ENCODE measurements at regions not wholly inside any gene's neighbourhood (a gene's known extent, or its start where the extent isn't known, plus 50 kb on each side); places are given as distances from the start of the nearest gene placed in this dataset.

DNA sequence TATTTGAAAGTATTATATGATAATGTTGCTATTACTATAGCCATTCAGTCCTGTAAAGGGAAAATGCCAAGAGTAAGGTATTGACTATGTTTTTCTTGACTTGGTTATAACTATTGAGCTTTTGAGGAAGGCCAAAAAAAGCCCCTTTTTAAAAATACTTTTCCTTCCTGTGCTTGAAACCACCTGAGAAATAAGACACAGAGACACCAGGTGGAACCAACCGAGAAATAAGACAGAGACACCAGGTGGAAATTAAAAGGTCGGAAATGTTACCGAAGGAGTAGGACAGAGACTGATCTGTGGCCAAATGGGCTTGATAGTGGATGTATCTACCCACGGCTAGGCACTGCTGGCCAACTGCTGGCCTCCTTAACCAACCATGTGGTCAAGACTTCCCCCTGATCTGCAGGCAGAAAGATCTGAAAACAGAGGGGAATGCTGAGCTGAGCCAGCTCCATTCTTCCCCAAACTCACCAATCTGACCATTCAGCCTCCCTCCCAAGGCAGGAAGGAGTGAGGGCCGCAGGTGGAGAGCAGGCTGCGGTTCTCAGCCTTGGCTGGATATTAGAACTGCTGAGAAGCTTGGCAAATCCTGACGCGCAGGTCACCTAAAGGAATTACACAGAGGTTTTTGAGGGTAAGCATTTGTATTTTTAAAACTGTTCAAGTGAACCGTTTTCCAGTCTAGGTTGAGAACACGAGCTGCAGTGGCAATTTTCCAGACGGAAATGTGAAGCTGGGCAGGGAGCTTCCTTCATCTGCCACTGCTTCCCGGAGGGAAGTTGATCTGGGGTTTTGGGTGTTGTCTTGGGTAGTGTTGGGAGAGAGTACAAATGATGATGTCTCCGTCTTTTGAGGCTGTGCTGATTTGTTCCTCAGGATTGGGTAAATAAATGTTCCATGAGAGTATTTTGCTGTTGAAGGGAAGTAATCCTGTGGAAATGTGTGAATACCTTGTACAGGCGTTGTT is 121.7 kb upstream of the EXOC2 start:
- in situ Hi-C loops (cut with MboI): no loop called here
- intact Hi-C loops (cut with micrococcal nuclease; ENCODE audit: unreplicated experiment): no loop called here
- 42% methylated on average over 14 of the region's 14 CpGs for WGBS (ENCODE audit: insufficient coverage, insufficient replicate concordance, low lambda C conversion rate, missing lambda C conversion rate)
- H3K4me3 ChIP-seq: no peak overlapping the region
- H3K4me1 ChIP-seq (ENCODE audit: control insufficient read depth, insufficient read depth, low read length): no peaks in the 10 kb centered on the region
- no peak overlapping the region for H3K27ac ChIP-seq (ENCODE audit: control insufficient read depth, insufficient read depth)
- RAD21 ChIA-PET (ENCODE audit: unreplicated experiment): interaction anchor here (1.3 to 1.4 kb wide), 2 partner anchors 16 to 222 kb away, joined by 3 to 5 read pairs; no protein-coding TSS in a partner anchor
- no peak overlapping the region for H3K9ac ChIP-seq (ENCODE audit: control insufficient read depth, insufficient read depth, low read length)
- SMC1A ChIA-PET (ENCODE audit: uncharacterized antibody, unreplicated experiment): no interaction called here
- ATAC-seq (no peak), FAIRE-seq (no peak), DNase-seq (ENCODE audit: low read depth, low spot score) (no peak)
- H3K36me3 ChIP-seq (ENCODE audit: control insufficient read depth in 2 of 2, insufficient read depth in 2 of 2, low read length in 1 of 2): no peaks in the 10 kb centered on the region
- no peaks in the 10 kb centered on the region for H3K79me2 ChIP-seq (ENCODE audit: control insufficient read depth, insufficient read depth, low read length)
- H3K4me2 ChIP-seq (ENCODE audit: control insufficient read depth, insufficient read depth): no peak overlapping the region
- no TSS peak for BruUV-seq (replicated peaks)
- no peak overlapping the region for H2AFZ ChIP-seq (ENCODE audit: control insufficient read depth, low read depth, low read length)
- H3K27me3 ChIP-seq (replicated peaks in 1 of 2; ENCODE audit: control insufficient read depth in 2 of 2, insufficient read depth in 2 of 2, low read length in 1 of 2): no peaks in the 10 kb centered on the region
- POLR2A ChIA-PET: no interaction called here
- H3K9me3 ChIP-seq (replicated peaks; ENCODE audit: control insufficient read depth, insufficient read depth, low read length): no peaks in the 10 kb centered on the region
- no peaks in the 10 kb centered on the region for H4K20me1 ChIP-seq (ENCODE audit: control insufficient read depth, insufficient read depth)
- CTCF ChIA-PET: interaction anchor here (0.6 to 1.7 kb wide), 2 partner anchors 453 to 622 kb away, joined by 3 to 4 read pairs; no protein-coding TSS in a partner anchor
- TF ChIP-seq POU2F2 (IDR thresholded peaks at IDR 0.05; ENCODE audit: borderline replicate concordance, low read depth, low read length) (no peak), TAF1 (IDR thresholded peaks at IDR 0.05; ENCODE audit: borderline replicate concordance, low read depth, low read length) (no peak), RAD51 (IDR thresholded peaks at IDR 0.05) (no peak), RBBP5 (conservative IDR thresholded peaks at IDR 0.05) (no peak), SMC3 (IDR thresholded peaks at IDR 0.05; ENCODE audit: borderline replicate concordance, low read length) (no peak), SREBF1 (IDR thresholded peaks at IDR 0.05; ENCODE audit: low read length) (no peak), ZZZ3 (IDR thresholded peaks at IDR 0.05; ENCODE audit: control insufficient read depth, insufficient read length, low read depth) (no peak), CEBPB (IDR thresholded peaks at IDR 0.05; ENCODE audit: borderline replicate concordance in 1 of 2, low read depth in 2 of 2, low read length in 2 of 2) (no peak), SUZ12 (IDR thresholded peaks at IDR 0.05; ENCODE audit: unreplicated experiment) (no peak), EED (IDR thresholded peaks at IDR 0.05; ENCODE audit: low read depth) (no peak), CREB1 (IDR thresholded peaks at IDR 0.05; ENCODE audit: low read depth) (no peak), MTA2 (IDR thresholded peaks at IDR 0.05; ENCODE audit: low read depth) (no peak), SP1 (IDR thresholded peaks at IDR 0.05; ENCODE audit: low read depth, low read length) (no peak), NR2F1 (conservative IDR thresholded peaks at IDR 0.05) (no peak), YBX1 (IDR thresholded peaks at IDR 0.05) (no peak)
- TF ChIP-seq, protein P1, sequence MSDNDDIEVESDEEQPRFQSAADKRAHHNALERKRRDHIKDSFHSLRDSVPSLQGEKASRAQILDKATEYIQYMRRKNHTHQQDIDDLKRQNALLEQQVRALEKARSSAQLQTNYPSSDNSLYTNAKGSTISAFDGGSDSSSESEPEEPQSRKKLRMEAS (IDR thresholded peaks at IDR 0.05; ENCODE audit: low read depth, low read length): no peak
- TF ChIP-seq, protein P2, sequence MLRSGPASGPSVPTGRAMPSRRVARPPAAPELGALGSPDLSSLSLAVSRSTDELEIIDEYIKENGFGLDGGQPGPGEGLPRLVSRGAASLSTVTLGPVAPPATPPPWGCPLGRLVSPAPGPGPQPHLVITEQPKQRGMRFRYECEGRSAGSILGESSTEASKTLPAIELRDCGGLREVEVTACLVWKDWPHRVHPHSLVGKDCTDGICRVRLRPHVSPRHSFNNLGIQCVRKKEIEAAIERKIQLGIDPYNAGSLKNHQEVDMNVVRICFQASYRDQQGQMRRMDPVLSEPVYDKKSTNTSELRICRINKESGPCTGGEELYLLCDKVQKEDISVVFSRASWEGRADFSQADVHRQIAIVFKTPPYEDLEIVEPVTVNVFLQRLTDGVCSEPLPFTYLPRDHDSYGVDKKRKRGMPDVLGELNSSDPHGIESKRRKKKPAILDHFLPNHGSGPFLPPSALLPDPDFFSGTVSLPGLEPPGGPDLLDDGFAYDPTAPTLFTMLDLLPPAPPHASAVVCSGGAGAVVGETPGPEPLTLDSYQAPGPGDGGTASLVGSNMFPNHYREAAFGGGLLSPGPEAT (IDR thresholded peaks at IDR 0.05; ENCODE audit: low read depth): no peak
- TF ChIP-seq, protein P3, sequence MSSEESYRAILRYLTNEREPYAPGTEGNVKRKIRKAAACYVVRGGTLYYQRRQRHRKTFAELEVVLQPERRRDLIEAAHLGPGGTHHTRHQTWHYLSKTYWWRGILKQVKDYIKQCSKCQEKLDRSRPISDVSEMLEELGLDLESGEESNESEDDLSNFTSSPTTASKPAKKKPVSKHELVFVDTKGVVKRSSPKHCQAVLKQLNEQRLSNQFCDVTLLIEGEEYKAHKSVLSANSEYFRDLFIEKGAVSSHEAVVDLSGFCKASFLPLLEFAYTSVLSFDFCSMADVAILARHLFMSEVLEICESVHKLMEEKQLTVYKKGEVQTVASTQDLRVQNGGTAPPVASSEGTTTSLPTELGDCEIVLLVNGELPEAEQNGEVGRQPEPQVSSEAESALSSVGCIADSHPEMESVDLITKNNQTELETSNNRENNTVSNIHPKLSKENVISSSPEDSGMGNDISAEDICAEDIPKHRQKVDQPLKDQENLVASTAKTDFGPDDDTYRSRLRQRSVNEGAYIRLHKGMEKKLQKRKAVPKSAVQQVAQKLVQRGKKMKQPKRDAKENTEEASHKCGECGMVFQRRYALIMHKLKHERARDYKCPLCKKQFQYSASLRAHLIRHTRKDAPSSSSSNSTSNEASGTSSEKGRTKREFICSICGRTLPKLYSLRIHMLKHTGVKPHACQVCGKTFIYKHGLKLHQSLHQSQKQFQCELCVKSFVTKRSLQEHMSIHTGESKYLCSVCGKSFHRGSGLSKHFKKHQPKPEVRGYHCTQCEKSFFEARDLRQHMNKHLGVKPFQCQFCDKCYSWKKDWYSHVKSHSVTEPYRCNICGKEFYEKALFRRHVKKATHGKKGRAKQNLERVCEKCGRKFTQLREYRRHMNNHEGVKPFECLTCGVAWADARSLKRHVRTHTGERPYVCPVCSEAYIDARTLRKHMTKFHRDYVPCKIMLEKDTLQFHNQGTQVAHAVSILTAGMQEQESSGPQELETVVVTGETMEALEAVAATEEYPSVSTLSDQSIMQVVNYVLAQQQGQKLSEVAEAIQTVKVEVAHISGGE (CRISPR knock-in tag; IDR thresholded peaks at IDR 0.05): no peak
- TF ChIP-seq, protein P4, sequence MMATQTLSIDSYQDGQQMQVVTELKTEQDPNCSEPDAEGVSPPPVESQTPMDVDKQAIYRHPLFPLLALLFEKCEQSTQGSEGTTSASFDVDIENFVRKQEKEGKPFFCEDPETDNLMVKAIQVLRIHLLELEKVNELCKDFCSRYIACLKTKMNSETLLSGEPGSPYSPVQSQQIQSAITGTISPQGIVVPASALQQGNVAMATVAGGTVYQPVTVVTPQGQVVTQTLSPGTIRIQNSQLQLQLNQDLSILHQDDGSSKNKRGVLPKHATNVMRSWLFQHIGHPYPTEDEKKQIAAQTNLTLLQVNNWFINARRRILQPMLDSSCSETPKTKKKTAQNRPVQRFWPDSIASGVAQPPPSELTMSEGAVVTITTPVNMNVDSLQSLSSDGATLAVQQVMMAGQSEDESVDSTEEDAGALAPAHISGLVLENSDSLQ (IDR thresholded peaks at IDR 0.05): no peak

All from GM12878 (cell line).